ENCODE measurements at regions not wholly inside any gene's neighbourhood (a gene's known extent, or its start where the extent isn't known, plus 50 kb on each side); places are given as distances from the start of the nearest gene placed in this dataset.

- H3K27ac ChIP-seq = no peak overlapping the region
- H3K4me1 ChIP-seq (ENCODE audit: low read depth) = peaks cover 17% of the 10 kb centered on the region
- H3K36me3 ChIP-seq = no peaks in the 10 kb centered on the region
- TF ChIP-seq CTCF (IDR thresholded peaks at IDR 0.05; ENCODE audit: low read depth, low read length) = peak; percentile 60
- peak in 1 of 2 donors; percentile 60 for DNase-seq (ENCODE audit: low read depth in 1 of 2, low spot score in 1 of 2)
- no peak overlapping the region for H3K4me3 ChIP-seq
- no peaks in the 10 kb centered on the region for H3K27me3 ChIP-seq
- H3K9me3 ChIP-seq (ENCODE audit: low read depth) = no peaks in the 10 kb centered on the region
Measured at GRCh38 chr5:56314529-56314928, 81.4 kb upstream of the ANKRD55 start.

GRCh38 chr5:56313596-56313995 lies 80.5 kb upstream of the ANKRD55 start:
- H3K4me3 ChIP-seq = no peak overlapping the region
- no peak for DNase-seq (ENCODE audit: low read depth in 1 of 2, low spot score in 1 of 2)
- no peaks in the 10 kb centered on the region for H3K27me3 ChIP-seq
- no peaks in the 10 kb centered on the region for H3K9me3 ChIP-seq (ENCODE audit: low read depth)
- TF ChIP-seq CTCF (IDR thresholded peaks at IDR 0.05; ENCODE audit: low read depth, low read length) = no peak
- peaks cover 11% of the 10 kb centered on the region for H3K4me1 ChIP-seq (ENCODE audit: low read depth)
- H3K36me3 ChIP-seq = no peaks in the 10 kb centered on the region
- no peak overlapping the region for H3K27ac ChIP-seq

- no peaks in the 10 kb centered on the region for H3K36me3 ChIP-seq
- no peak overlapping the region for H3K4me3 ChIP-seq
- TF ChIP-seq CTCF (IDR thresholded peaks at IDR 0.05; ENCODE audit: low read depth, low read length) = no peak
- H3K27ac ChIP-seq = no peak overlapping the region
- no peaks in the 10 kb centered on the region for H3K27me3 ChIP-seq
- DNase-seq (ENCODE audit: low read depth in 1 of 2, low spot score in 1 of 2) = no peak
- no peaks in the 10 kb centered on the region for H3K9me3 ChIP-seq (ENCODE audit: low read depth)
- peaks cover 11% of the 10 kb centered on the region for H3K4me1 ChIP-seq (ENCODE audit: low read depth)
Measured at GRCh38 chr5:56313004-56313531, 79.9 kb upstream of the ANKRD55 start.

- Histone ChIP-seq H3K4me3 (no peak overlapping the region), H3K36me3 (no peaks in the 10 kb centered on the region), H3K4me1 (ENCODE audit: low read depth) (peaks cover 11% of the 10 kb centered on the region), H3K27me3 (no peaks in the 10 kb centered on the region), H3K27ac (no peak overlapping the region), H3K9me3 (ENCODE audit: low read depth) (no peaks in the 10 kb centered on the region)
- no peak for DNase-seq (ENCODE audit: low read depth in 1 of 2, low spot score in 1 of 2)
- no peak for TF ChIP-seq CTCF (IDR thresholded peaks at IDR 0.05; ENCODE audit: low read depth, low read length)
Measured at GRCh38 chr5:56311306-56311905, 78.3 kb upstream of the ANKRD55 start.

- H3K27ac ChIP-seq = no peak overlapping the region
- H3K4me1 ChIP-seq (ENCODE audit: low read depth) = peaks cover 11% of the 10 kb centered on the region
- H3K9me3 ChIP-seq (ENCODE audit: low read depth) = no peaks in the 10 kb centered on the region
- no peaks in the 10 kb centered on the region for H3K36me3 ChIP-seq
- no peaks in the 10 kb centered on the region for H3K27me3 ChIP-seq
- peak in 1 of 2 donors; percentile 36 for DNase-seq (ENCODE audit: low read depth in 1 of 2, low spot score in 1 of 2)
- TF ChIP-seq CTCF (IDR thresholded peaks at IDR 0.05; ENCODE audit: low read depth, low read length) = no peak
- H3K4me3 ChIP-seq = no peak overlapping the region
Measured at GRCh38 chr5:56310711-56311204, 77.6 kb upstream of the ANKRD55 start.
